Stomach (tissue), 4 donors: ENCODE measurements at regions not wholly inside any gene's neighbourhood (a gene's known extent, or its start where the extent isn't known, plus 50 kb on each side); places are given as distances from the start of the nearest gene placed in this dataset.

ENCODE experiments used
- CTCF ChIP-seq, 7 experiments: fragments of 450-650 bp in 4 of 7; fragments of 200-600 bp in 3 of 7; sonication (generic) in 3 of 7; IDR thresholded peaks; one replicate each; pipeline ENCODE4 v1.5.1; 2016 to 2019; ENCODE audit warnings: antibody characterized with exemption in 7 of 7, control low read depth in 2 of 7, mild to moderate bottlenecking in 1 of 7
- POLR2A ChIP-seq, 4 donors: fragments of 450-650 bp; IDR thresholded peaks; one replicate each; pipeline ENCODE4 v1.6.1; 2016; ENCODE audit warnings: antibody characterized with exemption in 4 of 4, control low read depth in 2 of 4, mild to moderate bottlenecking in 1 of 4, moderate library complexity in 1 of 4
- POLR2AphosphoS5 ChIP-seq, 3 donors: sonication (generic); formaldehyde crosslinking; IDR thresholded peaks; one replicate each; pipeline ENCODE4 v1.6.1; 2016; ENCODE audit warnings: antibody characterized with exemption in 3 of 3

GRCh38 chr12:45612044-45612794, 117.3 kb upstream of the ARID2 start:
- TF ChIP-seq CTCF (IDR thresholded peaks at IDR 0.05) (no peak), POLR2A (IDR thresholded peaks at IDR 0.05) (no peak), POLR2AphosphoS5 (IDR thresholded peaks at IDR 0.05) (no peak)
